ENCODE measurements at regions not wholly inside any gene's neighbourhood (a gene's known extent, or its start where the extent isn't known, plus 50 kb on each side); places are given as distances from the start of the nearest gene placed in this dataset.
"Not testable (repeated sequence)": the region's sequence is repeated elsewhere in the genome, so short reads cannot be mapped to it uniquely, and the experiment has no call there.

GRCh38 chr2:88887466-88887865 is 196.0 kb downstream of the RPIA start:
- H3K4me3 ChIP-seq (ENCODE audit: low read length); DNase-seq; H3K27me3 ChIP-seq (ENCODE audit: low read length); H3K9me3 ChIP-seq (ENCODE audit: low read length); H3K9me2 ChIP-seq (replicated peaks; ENCODE audit: insufficient read depth, low read length); H3K4me2 ChIP-seq (ENCODE audit: low read depth, low read length, poor library complexity, severe bottlenecking); H3K79me2 ChIP-seq (ENCODE audit: low read length); H3K9ac ChIP-seq (ENCODE audit: low read length); H3K4me1 ChIP-seq (ENCODE audit: low read length); H3K36me3 ChIP-seq (ENCODE audit: insufficient read depth, low read length); H3K27ac ChIP-seq (ENCODE audit: low read length); H4K20me1 ChIP-seq (ENCODE audit: insufficient read depth, low read depth, low read length); H2AFZ ChIP-seq (ENCODE audit: low read length): not testable (repeated sequence)

- H4K20me1 ChIP-seq (ENCODE audit: insufficient read depth, low read depth, low read length), result no peaks in the 10 kb centered on the region
- no peaks in the 10 kb centered on the region for H3K9me3 ChIP-seq (ENCODE audit: low read length)
- DNase-seq, result no peak
- no peaks in the 10 kb centered on the region for H3K36me3 ChIP-seq (ENCODE audit: insufficient read depth, low read length)
- no peaks in the 10 kb centered on the region for H3K4me1 ChIP-seq (ENCODE audit: low read length)
- H3K27ac ChIP-seq (ENCODE audit: low read length), result no peak overlapping the region
- H3K9me2 ChIP-seq (replicated peaks; ENCODE audit: insufficient read depth, low read length), result no peaks in the 10 kb centered on the region
- H2AFZ ChIP-seq (ENCODE audit: low read length), result no peak overlapping the region
- H3K4me2 ChIP-seq (ENCODE audit: low read depth, low read length, poor library complexity, severe bottlenecking), result no peak overlapping the region
- no peak overlapping the region for H3K4me3 ChIP-seq (ENCODE audit: low read length)
- H3K9ac ChIP-seq (ENCODE audit: low read length), result no peak overlapping the region
- no peaks in the 10 kb centered on the region for H3K79me2 ChIP-seq (ENCODE audit: low read length)
- no peaks in the 10 kb centered on the region for H3K27me3 ChIP-seq (ENCODE audit: low read length)
Observed at GRCh38 chr2:88892207-88892606, 200.7 kb downstream of the RPIA start.

GRCh38 chr2:88892788-88893187 is 201.3 kb downstream of the RPIA start:
- no peaks in the 10 kb centered on the region for H3K79me2 ChIP-seq (ENCODE audit: low read length)
- H3K9ac ChIP-seq (ENCODE audit: low read length), result no peak overlapping the region
- no peak overlapping the region for H2AFZ ChIP-seq (ENCODE audit: low read length)
- no peaks in the 10 kb centered on the region for H3K27me3 ChIP-seq (ENCODE audit: low read length)
- no peak overlapping the region for H3K4me2 ChIP-seq (ENCODE audit: low read depth, low read length, poor library complexity, severe bottlenecking)
- no peaks in the 10 kb centered on the region for H3K9me2 ChIP-seq (replicated peaks; ENCODE audit: insufficient read depth, low read length)
- no peak overlapping the region for H3K4me3 ChIP-seq (ENCODE audit: low read length)
- no peaks in the 10 kb centered on the region for H4K20me1 ChIP-seq (ENCODE audit: insufficient read depth, low read depth, low read length)
- H3K36me3 ChIP-seq (ENCODE audit: insufficient read depth, low read length), result no peaks in the 10 kb centered on the region
- H3K9me3 ChIP-seq (ENCODE audit: low read length), result no peaks in the 10 kb centered on the region
- DNase-seq, result no peak
- H3K4me1 ChIP-seq (ENCODE audit: low read length), result no peaks in the 10 kb centered on the region
- H3K27ac ChIP-seq (ENCODE audit: low read length), result no peak overlapping the region

- DNase-seq, result no peak
- no peak overlapping the region for H3K4me3 ChIP-seq (ENCODE audit: low read length)
Observed at GRCh38 chr2:88896971-88897370, 205.5 kb downstream of the RPIA start.

GRCh38 chr2:88897715-88898114 is 206.2 kb downstream of the RPIA start:
- Histone ChIP-seq H3K79me2 (ENCODE audit: low read length) (no peaks in the 10 kb centered on the region), H3K4me2 (ENCODE audit: low read depth, low read length, poor library complexity, severe bottlenecking) (no peak overlapping the region)

More at GRCh38 chr2:88896971-88897370, 205.5 kb downstream of the RPIA start:
- Histone ChIP-seq H3K9me3 (ENCODE audit: low read length) (no peaks in the 10 kb centered on the region), H2AFZ (ENCODE audit: low read length) (no peak overlapping the region), H4K20me1 (ENCODE audit: insufficient read depth, low read depth, low read length) (no peaks in the 10 kb centered on the region), H3K79me2 (ENCODE audit: low read length) (no peaks in the 10 kb centered on the region), H3K27me3 (ENCODE audit: low read length) (no peaks in the 10 kb centered on the region), H3K4me1 (ENCODE audit: low read length) (no peaks in the 10 kb centered on the region), H3K9me2 (replicated peaks; ENCODE audit: insufficient read depth, low read length) (no peaks in the 10 kb centered on the region), H3K9ac (ENCODE audit: low read length) (no peak overlapping the region), H3K27ac (ENCODE audit: low read length) (no peak overlapping the region), H3K4me2 (ENCODE audit: low read depth, low read length, poor library complexity, severe bottlenecking) (no peak overlapping the region), H3K36me3 (ENCODE audit: insufficient read depth, low read length) (no peaks in the 10 kb centered on the region)

GRCh38 chr2:88903749-88904353 is 212.4 kb downstream of the RPIA start:
- no peak overlapping the region for H3K4me3 ChIP-seq (ENCODE audit: low read length)
- no peak overlapping the region for H2AFZ ChIP-seq (ENCODE audit: low read length)
- H3K4me1 ChIP-seq (ENCODE audit: low read length), result no peaks in the 10 kb centered on the region
- H3K36me3 ChIP-seq (ENCODE audit: insufficient read depth, low read length), result no peaks in the 10 kb centered on the region
- no peaks in the 10 kb centered on the region for H4K20me1 ChIP-seq (ENCODE audit: insufficient read depth, low read depth, low read length)
- no peak overlapping the region for H3K9ac ChIP-seq (ENCODE audit: low read length)
- no peak overlapping the region for H3K4me2 ChIP-seq (ENCODE audit: low read depth, low read length, poor library complexity, severe bottlenecking)
- H3K27ac ChIP-seq (ENCODE audit: low read length), result no peak overlapping the region
- no peaks in the 10 kb centered on the region for H3K9me2 ChIP-seq (replicated peaks; ENCODE audit: insufficient read depth, low read length)
- DNase-seq, result no peak
- H3K27me3 ChIP-seq (ENCODE audit: low read length), result no peaks in the 10 kb centered on the region
- no peaks in the 10 kb centered on the region for H3K9me3 ChIP-seq (ENCODE audit: low read length)
- no peaks in the 10 kb centered on the region for H3K79me2 ChIP-seq (ENCODE audit: low read length)

More at GRCh38 chr2:88897715-88898114, 206.2 kb downstream of the RPIA start:
- Histone ChIP-seq H3K9ac (ENCODE audit: low read length) (no peak overlapping the region), H3K36me3 (ENCODE audit: insufficient read depth, low read length) (no peaks in the 10 kb centered on the region), H4K20me1 (ENCODE audit: insufficient read depth, low read depth, low read length) (no peaks in the 10 kb centered on the region), H3K27me3 (ENCODE audit: low read length) (no peaks in the 10 kb centered on the region), H3K4me3 (ENCODE audit: low read length) (no peak overlapping the region), H3K9me2 (replicated peaks; ENCODE audit: insufficient read depth, low read length) (no peaks in the 10 kb centered on the region), H2AFZ (ENCODE audit: low read length) (no peak overlapping the region), H3K9me3 (ENCODE audit: low read length) (no peaks in the 10 kb centered on the region), H3K27ac (ENCODE audit: low read length) (no peak overlapping the region), H3K4me1 (ENCODE audit: low read length) (no peaks in the 10 kb centered on the region)
- no peak for DNase-seq

- no peak overlapping the region for H3K4me2 ChIP-seq (ENCODE audit: low read depth, low read length, poor library complexity, severe bottlenecking)
- DNase-seq, result no peak
- H2AFZ ChIP-seq (ENCODE audit: low read length), result no peak overlapping the region
- H3K27me3 ChIP-seq (ENCODE audit: low read length), result no peaks in the 10 kb centered on the region
- no peak overlapping the region for H3K4me3 ChIP-seq (ENCODE audit: low read length)
- no peak overlapping the region for H3K9ac ChIP-seq (ENCODE audit: low read length)
- H3K4me1 ChIP-seq (ENCODE audit: low read length), result no peaks in the 10 kb centered on the region
- H3K79me2 ChIP-seq (ENCODE audit: low read length), result no peaks in the 10 kb centered on the region
- H3K9me3 ChIP-seq (ENCODE audit: low read length), result no peaks in the 10 kb centered on the region
- H3K36me3 ChIP-seq (ENCODE audit: insufficient read depth, low read length), result no peaks in the 10 kb centered on the region
- no peaks in the 10 kb centered on the region for H3K9me2 ChIP-seq (replicated peaks; ENCODE audit: insufficient read depth, low read length)
- H3K27ac ChIP-seq (ENCODE audit: low read length), result no peak overlapping the region
- no peaks in the 10 kb centered on the region for H4K20me1 ChIP-seq (ENCODE audit: insufficient read depth, low read depth, low read length)
Observed at GRCh38 chr2:88913280-88913679, 221.8 kb downstream of the RPIA start.

- Histone ChIP-seq H3K27me3 (ENCODE audit: low read length) (no peaks in the 10 kb centered on the region), H3K79me2 (ENCODE audit: low read length) (no peaks in the 10 kb centered on the region), H3K36me3 (ENCODE audit: insufficient read depth, low read length) (no peaks in the 10 kb centered on the region), H3K4me2 (ENCODE audit: low read depth, low read length, poor library complexity, severe bottlenecking) (no peak overlapping the region), H3K9ac (ENCODE audit: low read length) (no peak overlapping the region), H3K9me3 (ENCODE audit: low read length) (no peaks in the 10 kb centered on the region), H2AFZ (ENCODE audit: low read length) (no peak overlapping the region), H4K20me1 (ENCODE audit: insufficient read depth, low read depth, low read length) (no peaks in the 10 kb centered on the region), H3K27ac (ENCODE audit: low read length) (no peak overlapping the region), H3K4me3 (ENCODE audit: low read length) (no peak overlapping the region), H3K9me2 (replicated peaks; ENCODE audit: insufficient read depth, low read length) (no peaks in the 10 kb centered on the region), H3K4me1 (ENCODE audit: low read length) (no peaks in the 10 kb centered on the region)
- DNase-seq, result no peak
Observed at GRCh38 chr2:88919087-88919738, 227.7 kb downstream of the RPIA start.
